Hematopoietic multipotent progenitor cell treated with erythropoietin and hydrocortisone succinate and interleukin-3 and kit ligand, for 4 days (in vitro differentiated cells): ENCODE measurements at regions not wholly inside any gene's neighbourhood (a gene's known extent, or its start where the extent isn't known, plus 50 kb on each side); places are given as distances from the start of the nearest gene placed in this dataset.
"Not testable (repeated sequence)": the region's sequence is repeated elsewhere in the genome, so short reads cannot be mapped to it uniquely, and the experiment has no call there.

ENCODE experiments used
- DNase-seq: peaks from one replicate; pipeline ENCODE4 v3.0.0-alpha.2; 2015

- DNase-seq = no peak
Measured at GRCh38 chr7:27419581-27420177, 177.1 kb downstream of the EVX1 start.

GRCh38 chr7:27420702-27421101 is 178.1 kb downstream of the EVX1 start:
- no peak for DNase-seq

- no peak for DNase-seq
Measured at GRCh38 chr7:27423290-27423689, 180.7 kb downstream of the EVX1 start.

GRCh38 chr7:27423821-27424220 is 181.2 kb downstream of the EVX1 start:
- DNase-seq = no peak

GRCh38 chr7:27424231-27424630 is 181.6 kb downstream of the EVX1 start:
- no peak for DNase-seq

GRCh38 chr7:27424749-27425148 is 182.1 kb downstream of the EVX1 start:
- no peak for DNase-seq

- DNase-seq = no peak
Measured at GRCh38 chr7:27427416-27427815, 184.8 kb downstream of the EVX1 start.

GRCh38 chr7:27430105-27430504 is 187.5 kb downstream of the EVX1 start:
- DNase-seq = no peak

- no peak for DNase-seq
Measured at GRCh38 chr7:27431465-27431864, 188.9 kb downstream of the EVX1 start.

GRCh38 chr7:27433581-27433980 is 191.0 kb downstream of the EVX1 start:
- no peak for DNase-seq

- no peak for DNase-seq
Measured at GRCh38 chr7:27434756-27435400, 192.3 kb downstream of the EVX1 start.

- no peak for DNase-seq
Measured at GRCh38 chr7:27435461-27435860, 192.9 kb downstream of the EVX1 start.

GRCh38 chr7:27438881-27439589 is 196.4 kb downstream of the EVX1 start:
- DNase-seq = no peak

- no peak for DNase-seq
Measured at GRCh38 chr7:27442455-27442854, 199.9 kb downstream of the EVX1 start.

- DNase-seq = not testable (repeated sequence)
Measured at GRCh38 chr7:27449046-27449445, 206.4 kb downstream of the EVX1 start.

- DNase-seq = no peak
Measured at GRCh38 chr7:27453702-27454405, 208.8 kb downstream of the HIBADH start.

- not testable (repeated sequence) for DNase-seq
Measured at GRCh38 chr7:27457120-27457519, 205.6 kb downstream of the HIBADH start.

GRCh38 chr7:27457603-27458565 is 204.8 kb downstream of the HIBADH start:
- DNase-seq = not testable (repeated sequence)

- DNase-seq = no peak
Measured at GRCh38 chr7:27459021-27459730, 203.5 kb downstream of the HIBADH start.

- no peak for DNase-seq
Measured at GRCh38 chr7:27459731-27460053, 203.0 kb downstream of the HIBADH start.

- DNase-seq = no peak
Measured at GRCh38 chr7:27462575-27463270, 200.0 kb downstream of the HIBADH start.
